GM23248 (cell line): ENCODE measurements at regions not wholly inside any gene's neighbourhood (a gene's known extent, or its start where the extent isn't known, plus 50 kb on each side); places are given as distances from the start of the nearest gene placed in this dataset.

Experiments
- DNase-seq: peaks from one replicate; pipeline ENCODE4 v3.0.0-alpha.2; 2015
- H2AFZ ChIP-seq: fragments of 200-600 bp; sonication (generic); 2 replicates; pipeline ENCODE4 v1.6.1; 2016; ENCODE audit warnings: antibody characterized with exemption
- H3F3A ChIP-seq: fragments of 200-600 bp; sonication (generic); 2 replicates; pipeline ENCODE4 v1.6.1; 2016; ENCODE audit warnings: mild to moderate bottlenecking, antibody characterized with exemption, mixed run types; ENCODE audit not compliant: insufficient read depth
- H3K27ac ChIP-seq: fragments of 200-600 bp; sonication (generic); 2 replicates; pipeline ENCODE4 v1.5.1; 2016; ENCODE audit warnings: mild to moderate bottlenecking
- H3K27me3 ChIP-seq: fragments of 200-600 bp; sonication (generic); replicated peaks from 2 replicates; pipeline ENCODE4 v1.6.1; 2016; ENCODE audit warnings: mild to moderate bottlenecking; ENCODE audit not compliant: insufficient read depth
- H3K36me3 ChIP-seq: fragments of 200-600 bp; sonication (generic); 2 replicates; pipeline ENCODE4 v1.6.1; 2016; ENCODE audit warnings: low read depth, mild to moderate bottlenecking
- H3K4me1 ChIP-seq: fragments of 200-600 bp; sonication (generic); 2 replicates; pipeline ENCODE4 v1.6.1; 2016; ENCODE audit warnings: mild to moderate bottlenecking; ENCODE audit not compliant: insufficient read depth
- H3K4me2 ChIP-seq: fragments of 200-600 bp; sonication (generic); one replicate; pipeline ENCODE4 v1.6.1; 2016; ENCODE audit warnings: mild to moderate bottlenecking; ENCODE audit not compliant: unreplicated experiment
- H3K4me3 ChIP-seq: fragments of 200-600 bp; sonication (generic); 2 replicates; pipeline ENCODE4 v1.5.1; 2016; ENCODE audit warnings: mild to moderate bottlenecking
- H3K79me2 ChIP-seq: fragments of 200-600 bp; sonication (generic); 2 replicates; pipeline ENCODE4 v1.6.1; 2016; ENCODE audit warnings: mild to moderate bottlenecking; ENCODE audit not compliant: insufficient read depth
- H3K9ac ChIP-seq: fragments of 200-600 bp; sonication (generic); 2 replicates; pipeline ENCODE4 v1.6.1; 2016; ENCODE audit warnings: mild to moderate bottlenecking
- H3K9me2 ChIP-seq: fragments of 200-600 bp; sonication (generic); 2 replicates; pipeline ENCODE4 v1.6.1; 2016; ENCODE audit warnings: mixed run types, mild to moderate bottlenecking, moderate library complexity; ENCODE audit not compliant: insufficient read depth
- H3K9me3 ChIP-seq: fragments of 200-600 bp; sonication (generic); one replicate; pipeline ENCODE4 v1.6.1; 2017; ENCODE audit warnings: low read depth
- H4K20me1 ChIP-seq: fragments of 200-600 bp; sonication (generic); 2 replicates; pipeline ENCODE4 v1.6.0; 2016; ENCODE audit not compliant: insufficient read depth
- EZH2 ChIP-seq: fragments of 200-600 bp; sonication (generic); IDR thresholded peaks from 2 replicates; pipeline ENCODE4 v1.6.1; 2018; ENCODE audit warnings: antibody characterized with exemption, mild to moderate bottlenecking; ENCODE audit not compliant: insufficient read depth, poor library complexity, severe bottlenecking
- EZH2phosphoT487 ChIP-seq: fragments of 200-600 bp; sonication (generic); IDR thresholded peaks from 2 replicates; pipeline ENCODE4 v1.6.1; 2018; ENCODE audit warnings: antibody characterized with exemption, moderate library complexity, mild to moderate bottlenecking, low read depth; ENCODE audit not compliant: insufficient read depth
- WGBS, 2 experiments: methylation state at CpG; one replicate each; pipeline ENCODE4 v1.1.6; 2015 to 2017; ENCODE audit warnings: low lambda C conversion rate in 2 of 2, low coverage in 1 of 2; ENCODE audit errors: missing lambda C conversion rate in 2 of 2; 5-methylcytosine and 5-hydroxymethylcytosine counted together
- in situ Hi-C: fragments of 300-500 bp; cut with MboI; formaldehyde crosslinking; loops from 2 replicates; pipeline ENCODE4 v1.15.0; 2020

DNA sequence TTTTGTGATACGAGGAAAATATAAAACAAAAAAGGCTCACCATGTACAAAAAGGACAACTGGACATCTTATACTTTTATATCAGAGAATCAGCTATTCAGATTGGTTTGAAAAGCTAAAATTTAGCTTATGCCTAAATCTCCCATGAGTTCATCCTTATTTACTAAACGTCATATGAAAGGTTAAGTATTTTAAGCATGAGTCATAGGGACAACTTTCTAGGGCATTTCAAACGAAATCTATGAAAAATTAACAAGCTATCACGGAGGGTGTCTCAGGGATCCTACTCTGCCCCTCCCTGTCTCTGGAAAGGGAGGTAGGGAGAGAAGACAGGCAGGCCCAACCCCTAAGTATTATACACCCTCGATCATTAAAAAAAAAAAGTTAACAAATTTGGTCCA lies 124.1 kb upstream of the LOC128125822 start:
- in situ Hi-C loops = no loop called here
- no peaks in the 10 kb centered on the region for H3K36me3 ChIP-seq
- no peaks in the 10 kb centered on the region for H3K9me3 ChIP-seq
- H3K9ac ChIP-seq = no peak overlapping the region
- no peak overlapping the region for H3K27ac ChIP-seq
- no peak for DNase-seq
- no peak for TF ChIP-seq EZH2phosphoT487
- no peak for TF ChIP-seq EZH2
- H3F3A ChIP-seq = no peaks in the 10 kb centered on the region
- H3K27me3 ChIP-seq = no peaks in the 10 kb centered on the region
- H3K9me2 ChIP-seq = no peaks in the 10 kb centered on the region
- H3K4me1 ChIP-seq = no peaks in the 10 kb centered on the region
- no peaks in the 10 kb centered on the region for H4K20me1 ChIP-seq
- no peak overlapping the region for H3K4me3 ChIP-seq
- no peaks in the 10 kb centered on the region for H3K79me2 ChIP-seq
- WGBS, 2 experiments = 37% methylated on average over 5 of the region's 5 CpGs
- H3K4me2 ChIP-seq = no peak overlapping the region
- no peak overlapping the region for H2AFZ ChIP-seq

DNA sequence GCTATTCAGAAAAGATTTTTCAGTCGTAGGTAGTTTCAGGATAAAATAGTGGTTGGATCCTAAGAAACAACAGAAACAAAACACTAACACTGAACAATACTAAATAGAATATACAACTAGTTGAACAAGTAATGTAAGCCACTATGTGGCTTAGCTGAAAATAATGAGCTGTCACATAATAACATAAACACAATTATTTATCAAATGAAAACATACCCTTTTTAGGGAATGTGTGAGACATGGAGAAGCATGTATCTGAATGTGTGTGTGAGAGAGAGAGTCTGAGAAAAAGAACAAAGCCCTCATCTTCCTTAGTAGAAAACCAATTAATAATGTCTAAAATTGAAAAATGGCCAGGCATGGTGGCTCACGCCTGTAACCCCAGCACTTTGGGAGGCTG lies 122.6 kb upstream of the LOC128125822 start:
- Histone ChIP-seq H3K9me3 (no peaks in the 10 kb centered on the region), H2AFZ (no peak overlapping the region), H3K4me2 (no peak overlapping the region), H3F3A (no peaks in the 10 kb centered on the region), H3K4me3 (no peak overlapping the region), H3K79me2 (no peaks in the 10 kb centered on the region), H3K9me2 (no peaks in the 10 kb centered on the region), H3K27me3 (no peaks in the 10 kb centered on the region), H3K27ac (no peak overlapping the region), H3K9ac (no peak overlapping the region), H3K4me1 (no peaks in the 10 kb centered on the region), H4K20me1 (no peaks in the 10 kb centered on the region), H3K36me3 (no peaks in the 10 kb centered on the region)
- in situ Hi-C loops = no loop called here
- no peak for DNase-seq
- TF ChIP-seq EZH2phosphoT487 = no peak
- no peak for TF ChIP-seq EZH2
- 46 to 54% methylated on average over 2 of the region's 2 CpGs for WGBS, 2 experiments

DNA sequence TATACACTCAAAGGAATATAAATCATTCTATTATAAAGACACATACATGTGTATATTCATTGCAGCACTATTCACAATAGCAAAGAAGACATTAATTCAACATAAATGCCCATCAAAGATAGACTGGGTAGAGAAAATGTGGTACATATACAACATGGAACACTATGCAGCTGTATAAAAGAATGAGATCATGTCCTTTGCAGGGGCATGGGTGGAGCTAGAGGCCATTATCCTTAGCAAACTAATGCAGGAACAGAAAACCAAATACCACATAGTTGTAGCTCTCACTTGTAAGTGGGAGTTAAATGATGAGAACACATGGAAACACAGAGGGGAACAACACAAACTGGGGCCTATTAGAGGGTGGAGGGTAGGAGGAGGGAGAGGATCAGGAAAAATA lies 121.0 kb upstream of the LOC128125822 start:
- in situ Hi-C loops = no loop called here
- Histone ChIP-seq H4K20me1 (no peaks in the 10 kb centered on the region), H3K4me2 (no peak overlapping the region), H2AFZ (no peak overlapping the region), H3K36me3 (no peaks in the 10 kb centered on the region), H3F3A (no peaks in the 10 kb centered on the region), H3K4me3 (no peak overlapping the region), H3K27me3 (no peaks in the 10 kb centered on the region), H3K27ac (no peak overlapping the region), H3K9me3 (no peaks in the 10 kb centered on the region), H3K79me2 (no peaks in the 10 kb centered on the region), H3K9me2 (no peaks in the 10 kb centered on the region), H3K9ac (no peak overlapping the region), H3K4me1 (no peaks in the 10 kb centered on the region)
- no peak for DNase-seq
- TF ChIP-seq EZH2phosphoT487 (no peak), EZH2 (no peak)

DNA sequence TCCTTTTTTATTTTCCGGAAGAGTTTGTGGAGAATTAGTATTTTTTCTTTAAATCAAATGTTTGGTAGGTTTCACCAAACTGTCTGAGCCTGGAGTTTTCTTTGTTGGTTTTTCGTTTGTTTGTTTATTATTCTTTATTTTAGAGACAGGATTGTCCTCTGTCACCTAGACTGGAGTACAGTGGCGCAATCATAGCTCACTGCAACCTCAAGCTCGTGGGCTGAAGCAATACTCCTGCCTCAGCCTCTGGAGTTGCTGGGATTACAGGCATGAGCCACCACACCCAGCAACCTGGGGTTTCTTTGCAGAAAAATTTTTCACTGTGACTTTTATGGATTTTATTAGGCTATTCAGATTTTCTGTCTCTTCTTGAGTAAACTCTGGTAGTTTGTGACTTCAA lies 120.2 kb upstream of the LOC128125822 start:
- H3K9me3 ChIP-seq = no peaks in the 10 kb centered on the region
- no peak overlapping the region for H3K4me2 ChIP-seq
- H3K36me3 ChIP-seq = no peaks in the 10 kb centered on the region
- H3K27ac ChIP-seq = no peak overlapping the region
- H3K79me2 ChIP-seq = no peaks in the 10 kb centered on the region
- WGBS, 2 experiments = 48 to 52% methylated on average over 4 of the region's 4 CpGs
- DNase-seq = peak; percentile 4
- no peak overlapping the region for H3K9ac ChIP-seq
- in situ Hi-C loops = no loop called here
- H3K9me2 ChIP-seq = no peaks in the 10 kb centered on the region
- no peaks in the 10 kb centered on the region for H3K4me1 ChIP-seq
- TF ChIP-seq EZH2phosphoT487 (no peak), EZH2 (no peak)
- H3F3A ChIP-seq = no peaks in the 10 kb centered on the region
- H4K20me1 ChIP-seq = no peaks in the 10 kb centered on the region
- H2AFZ ChIP-seq = no peak overlapping the region
- H3K4me3 ChIP-seq = no peak overlapping the region
- H3K27me3 ChIP-seq = no peaks in the 10 kb centered on the region

DNA sequence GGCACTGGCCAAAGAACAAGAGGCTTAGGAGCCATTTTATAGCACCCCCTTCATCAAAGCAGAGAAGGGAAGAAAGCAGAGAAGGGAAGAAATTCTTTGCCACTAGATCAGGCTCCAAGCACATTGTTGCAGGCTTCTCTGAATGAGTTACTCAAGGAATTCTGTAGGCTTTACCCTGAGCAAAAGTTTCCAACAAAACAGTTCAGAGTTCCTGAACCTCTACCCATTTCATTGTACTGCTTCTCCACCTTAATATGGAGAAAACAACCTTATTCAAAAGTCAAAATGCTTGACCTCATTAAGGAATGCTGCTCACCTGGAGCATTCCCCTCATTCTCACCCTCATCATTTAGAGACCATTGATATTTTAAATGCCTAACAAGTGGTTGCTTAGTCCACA lies 115.5 kb upstream of the LOC128125822 start:
- H3K27me3 ChIP-seq = no peaks in the 10 kb centered on the region
- no peaks in the 10 kb centered on the region for H3K79me2 ChIP-seq
- H2AFZ ChIP-seq = no peak overlapping the region
- in situ Hi-C loops = no loop called here
- H3K9ac ChIP-seq = no peak overlapping the region
- no peaks in the 10 kb centered on the region for H3F3A ChIP-seq
- no peaks in the 10 kb centered on the region for H3K36me3 ChIP-seq
- no peak overlapping the region for H3K4me2 ChIP-seq
- H3K27ac ChIP-seq = no peak overlapping the region
- no peaks in the 10 kb centered on the region for H3K4me1 ChIP-seq
- H3K4me3 ChIP-seq = no peak overlapping the region
- H4K20me1 ChIP-seq = no peaks in the 10 kb centered on the region
- H3K9me2 ChIP-seq = no peaks in the 10 kb centered on the region
- H3K9me3 ChIP-seq = no peaks in the 10 kb centered on the region
- TF ChIP-seq EZH2 (no peak), EZH2phosphoT487 (no peak)
- DNase-seq = no peak
